ENCODE measurements at regions not wholly inside any gene's neighbourhood (a gene's known extent, or its start where the extent isn't known, plus 50 kb on each side); places are given as distances from the start of the nearest gene placed in this dataset.

DNA sequence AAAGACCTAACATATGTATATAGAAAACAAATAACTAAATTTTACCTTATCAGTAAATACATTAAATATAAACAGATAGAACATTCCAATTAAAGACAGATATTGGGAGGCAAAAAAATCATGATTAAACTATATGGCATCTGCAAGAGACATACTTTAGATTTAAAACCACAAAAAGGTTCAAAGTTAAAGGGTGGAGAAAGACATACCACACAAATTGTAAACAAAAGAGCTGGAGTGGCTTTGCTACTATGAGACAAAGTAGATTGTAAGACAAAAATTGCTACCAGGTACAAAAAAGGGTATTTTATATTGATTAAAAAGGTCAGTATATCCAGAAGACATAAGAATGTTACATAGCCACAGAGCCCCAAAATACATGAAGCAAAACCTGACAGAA lies 200.2 kb downstream of the KCNRG start:
- intact Hi-C loops (cut with micrococcal nuclease): no loop called here
- Histone ChIP-seq H3K36me3 (ENCODE audit: control insufficient read depth in 2 of 3, insufficient read depth in 3 of 3, low read length in 3 of 3) (no peaks in the 10 kb centered on the region), H3K4me3 (ENCODE audit: low read length) (no peak overlapping the region), H3K9me3 (ENCODE audit: control insufficient read depth in 2 of 3, low read length in 3 of 3) (peaks cover 0 to 11% (median 3%) of the 10 kb centered on the region in 3 experiments), H3K27me3 (ENCODE audit: control insufficient read depth in 2 of 2, insufficient read depth in 2 of 2, low read length in 2 of 2) (no peaks in the 10 kb centered on the region), H3K4me1 (ENCODE audit: control insufficient read depth in 2 of 2, insufficient read depth in 2 of 2, low read length in 2 of 2) (no peaks in the 10 kb centered on the region), H3K27ac (ENCODE audit: low read depth, low read length) (no peak overlapping the region)
- H3K4me3 Mint-ChIP-seq: peak overlapping the region in 1 of 10 donors; percentile 23
- no peak for ATAC-seq
- H3K36me3 Mint-ChIP-seq: peaks cover 0 to 12% (median 6%) of the 10 kb centered on the region in 5 donors
- peaks cover 0 to 18% (median 16%) of the 10 kb centered on the region in 7 donors for H3K4me1 Mint-ChIP-seq
- CTCF ChIA-PET: no interaction called here
- DNase-seq: no peak
- peaks cover 3 to 38% (median 19%) of the 10 kb centered on the region in 11 donors for H3K9me3 Mint-ChIP-seq
- peaks cover 0 to 39% (median 0%) of the 10 kb centered on the region in 5 donors for H3K27me3 Mint-ChIP-seq
- POLR2A ChIA-PET: no interaction called here
- no peak overlapping the region for H3K27ac Mint-ChIP-seq

DNA sequence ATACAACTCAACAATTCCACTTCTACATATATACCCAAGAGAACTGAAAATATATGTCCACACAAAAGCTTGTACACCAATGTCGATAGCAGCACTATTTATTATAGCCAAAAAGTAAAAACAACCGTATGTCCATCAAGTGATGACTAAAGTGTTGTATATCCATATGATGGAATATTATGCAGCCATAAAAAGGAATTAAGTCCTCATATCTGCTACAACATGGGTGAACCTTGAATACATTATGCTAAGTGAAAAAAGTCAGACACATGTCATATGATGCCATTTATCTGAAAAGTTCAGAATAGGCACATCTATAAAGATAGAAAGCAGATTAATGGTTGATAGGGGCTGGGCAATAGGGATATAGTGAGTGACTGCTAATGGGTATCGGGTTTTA lies 204.5 kb downstream of the KCNRG start:
- H3K4me3 Mint-ChIP-seq: no peak overlapping the region
- peaks cover 0 to 11% (median 9%) of the 10 kb centered on the region in 7 donors for H3K4me1 Mint-ChIP-seq
- H3K4me1 ChIP-seq (ENCODE audit: control insufficient read depth in 2 of 2, insufficient read depth in 2 of 2, low read length in 2 of 2): no peaks in the 10 kb centered on the region
- H3K9me3 Mint-ChIP-seq: peaks cover 0 to 21% (median 7%) of the 10 kb centered on the region in 11 donors
- peaks cover 0 to 5% (median 0%) of the 10 kb centered on the region in 5 donors for H3K36me3 Mint-ChIP-seq
- no peaks in the 10 kb centered on the region for H3K36me3 ChIP-seq (ENCODE audit: control insufficient read depth in 2 of 3, insufficient read depth in 3 of 3, low read length in 3 of 3)
- DNase-seq: no peak
- CTCF ChIA-PET: no interaction called here
- H3K27ac ChIP-seq (ENCODE audit: low read depth, low read length): no peak overlapping the region
- peaks cover 0 to 57% (median 0%) of the 10 kb centered on the region in 5 donors for H3K27me3 Mint-ChIP-seq
- no peak overlapping the region for H3K27ac Mint-ChIP-seq
- H3K4me3 ChIP-seq (ENCODE audit: low read length): no peak overlapping the region
- no peaks in the 10 kb centered on the region for H3K27me3 ChIP-seq (ENCODE audit: control insufficient read depth in 2 of 2, insufficient read depth in 2 of 2, low read length in 2 of 2)
- intact Hi-C loops (cut with micrococcal nuclease): no loop called here
- POLR2A ChIA-PET: no interaction called here
- no peaks in the 10 kb centered on the region for H3K9me3 ChIP-seq (ENCODE audit: control insufficient read depth in 2 of 3, low read length in 3 of 3)
- no peak for ATAC-seq

DNA sequence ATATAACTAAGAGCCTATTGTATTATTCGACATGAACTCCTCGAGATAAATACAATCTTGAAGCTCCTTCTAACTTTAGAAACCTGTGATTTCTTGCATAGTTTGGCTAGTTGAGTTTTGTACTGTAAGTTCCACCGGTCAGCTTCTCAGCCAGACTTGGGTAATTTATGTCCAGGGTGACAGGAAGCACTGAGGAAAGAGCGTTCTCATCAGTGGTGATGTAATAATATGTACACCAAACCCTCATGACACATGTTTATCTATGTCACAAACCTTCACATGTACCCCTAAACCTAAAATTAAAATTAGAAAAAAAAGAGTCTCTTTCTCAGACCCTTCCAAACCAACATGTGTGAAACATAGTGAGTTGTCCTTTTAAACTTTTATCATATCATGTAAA lies 205.7 kb downstream of the KCNRG start:
- DNase-seq: no peak
- peaks cover 0 to 13% (median 0%) of the 10 kb centered on the region in 7 donors for H3K4me1 Mint-ChIP-seq
- peak; percentile 57 for ATAC-seq
- intact Hi-C loops (cut with micrococcal nuclease): no loop called here
- no peak overlapping the region for H3K4me3 Mint-ChIP-seq
- ChIA-PET POLR2A (interaction anchor here (0.7 kb wide), 1 partner anchor 191 kb away, joined by 3 read pairs; no protein-coding TSS in a partner anchor), CTCF (no interaction called here)
- Histone ChIP-seq H3K4me3 (ENCODE audit: low read length) (no peak overlapping the region), H3K9me3 (ENCODE audit: control insufficient read depth in 2 of 3, low read length in 3 of 3) (no peaks in the 10 kb centered on the region), H3K4me1 (ENCODE audit: control insufficient read depth in 2 of 2, insufficient read depth in 2 of 2, low read length in 2 of 2) (no peaks in the 10 kb centered on the region), H3K36me3 (ENCODE audit: control insufficient read depth in 2 of 3, insufficient read depth in 3 of 3, low read length in 3 of 3) (no peaks in the 10 kb centered on the region), H3K27me3 (ENCODE audit: control insufficient read depth in 2 of 2, insufficient read depth in 2 of 2, low read length in 2 of 2) (no peaks in the 10 kb centered on the region), H3K27ac (ENCODE audit: low read depth, low read length) (no peak overlapping the region)
- H3K36me3 Mint-ChIP-seq: peaks cover 0 to 5% (median 0%) of the 10 kb centered on the region in 5 donors
- peaks cover 0 to 14% (median 7%) of the 10 kb centered on the region in 11 donors for H3K9me3 Mint-ChIP-seq
- H3K27ac Mint-ChIP-seq: no peak overlapping the region
- peaks cover 0 to 60% (median 0%) of the 10 kb centered on the region in 5 donors for H3K27me3 Mint-ChIP-seq

DNA sequence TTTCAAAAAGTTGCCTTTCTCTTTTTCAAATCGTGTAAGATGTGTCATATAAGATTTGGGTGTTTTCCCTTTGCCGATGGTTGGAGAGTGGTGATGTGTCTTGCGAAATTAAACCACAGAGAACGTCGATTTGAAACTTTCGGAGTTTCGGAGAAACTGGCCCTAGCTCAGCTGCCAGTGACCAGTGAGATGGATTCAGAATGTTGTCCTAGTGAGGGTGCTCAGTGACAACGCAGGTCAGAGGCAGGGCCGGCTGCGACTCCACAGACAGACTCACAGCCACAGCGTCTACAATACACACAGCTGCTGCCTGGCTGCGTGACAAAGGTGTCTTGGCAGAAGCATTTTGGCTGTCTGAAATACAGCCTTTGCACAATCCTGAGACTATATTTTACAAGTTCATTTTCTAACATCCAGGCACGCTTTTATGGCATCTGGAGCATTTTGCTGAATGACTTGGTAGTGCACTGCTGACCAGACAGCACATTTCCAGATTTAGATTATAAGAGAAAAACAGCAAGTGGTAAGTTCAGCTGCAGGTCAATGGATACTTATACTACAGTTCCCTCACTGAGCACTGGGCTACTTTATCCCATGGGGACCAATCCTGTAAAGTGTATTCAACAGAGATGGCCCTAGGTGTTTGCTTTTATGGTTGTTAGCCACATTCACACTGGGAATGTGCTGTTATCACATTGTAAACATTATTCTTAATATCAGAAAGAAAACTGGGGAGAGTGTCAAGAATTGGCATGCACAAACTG lies 207.5 kb downstream of the KCNRG start:
- POLR2A ChIA-PET: no interaction called here

DNA sequence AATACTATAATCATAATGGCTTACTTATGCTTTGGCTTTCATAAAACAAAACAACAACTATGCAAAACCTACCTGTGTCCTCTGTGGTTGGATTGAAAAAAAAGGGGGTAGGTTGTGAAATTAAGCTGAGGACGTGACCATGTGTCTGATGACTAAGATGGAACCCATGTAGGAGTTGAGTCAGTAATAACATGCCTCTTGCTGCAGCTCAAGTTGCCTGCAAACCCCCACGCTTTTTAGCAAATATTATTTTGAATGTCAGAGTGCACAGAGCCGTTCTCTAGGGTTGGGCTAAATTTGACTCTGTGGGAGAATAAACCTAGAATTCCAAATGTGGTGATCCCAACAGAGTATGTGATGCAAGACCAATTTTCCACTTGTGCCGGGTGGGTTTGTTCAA lies 209.3 kb downstream of the KCNRG start:
- H3K9me3 ChIP-seq (ENCODE audit: control insufficient read depth in 2 of 3, low read length in 3 of 3): no peaks in the 10 kb centered on the region
- H3K36me3 ChIP-seq (ENCODE audit: control insufficient read depth in 2 of 3, insufficient read depth in 3 of 3, low read length in 3 of 3): no peaks in the 10 kb centered on the region
- peaks cover 0 to 61% (median 0%) of the 10 kb centered on the region in 5 donors for H3K27me3 Mint-ChIP-seq
- H3K4me3 Mint-ChIP-seq: no peak overlapping the region
- no peak overlapping the region for H3K4me3 ChIP-seq (ENCODE audit: low read length)
- ChIA-PET CTCF (interaction anchor here (1.3 to 1.8 kb wide), 2 partner anchors 11 to 35 kb away, joined by 3 to 4 read pairs; no protein-coding TSS in a partner anchor), POLR2A (no interaction called here)
- peaks cover 0 to 23% (median 0%) of the 10 kb centered on the region in 7 donors for H3K4me1 Mint-ChIP-seq
- H3K27ac Mint-ChIP-seq: no peak overlapping the region
- no peak overlapping the region for H3K27ac ChIP-seq (ENCODE audit: low read depth, low read length)
- no peaks in the 10 kb centered on the region for H3K4me1 ChIP-seq (ENCODE audit: control insufficient read depth in 2 of 2, insufficient read depth in 2 of 2, low read length in 2 of 2)
- H3K36me3 Mint-ChIP-seq: no peaks in the 10 kb centered on the region
- ATAC-seq (no peak), DNase-seq (no peak)
- H3K9me3 Mint-ChIP-seq: peaks cover 0 to 7% (median 0%) of the 10 kb centered on the region in 11 donors
- intact Hi-C loops (cut with micrococcal nuclease): no loop called here
- H3K27me3 ChIP-seq (ENCODE audit: control insufficient read depth in 2 of 2, insufficient read depth in 2 of 2, low read length in 2 of 2): no peaks in the 10 kb centered on the region

More for the DNA sequence above, 207.5 kb downstream of the KCNRG start:
- no peak for DNase-seq
- intact Hi-C loops (cut with micrococcal nuclease): no loop called here
- CTCF ChIA-PET: no interaction called here
- ATAC-seq: peak; percentile 82
- H3K27ac Mint-ChIP-seq: no peak overlapping the region
- no peaks in the 10 kb centered on the region for H3K9me3 ChIP-seq (ENCODE audit: control insufficient read depth in 2 of 3, low read length in 3 of 3)
- H3K27me3 Mint-ChIP-seq: peaks cover 0 to 56% (median 0%) of the 10 kb centered on the region in 5 donors
- no peak overlapping the region for H3K4me3 Mint-ChIP-seq
- peaks cover 0 to 22% (median 0%) of the 10 kb centered on the region in 7 donors for H3K4me1 Mint-ChIP-seq
- H3K36me3 ChIP-seq (ENCODE audit: control insufficient read depth in 2 of 3, insufficient read depth in 3 of 3, low read length in 3 of 3): no peaks in the 10 kb centered on the region
- H3K27me3 ChIP-seq (ENCODE audit: control insufficient read depth in 2 of 2, insufficient read depth in 2 of 2, low read length in 2 of 2): no peaks in the 10 kb centered on the region
- H3K27ac ChIP-seq (ENCODE audit: low read depth, low read length): no peak overlapping the region
- H3K4me3 ChIP-seq (ENCODE audit: low read length): no peak overlapping the region
- H3K36me3 Mint-ChIP-seq: no peaks in the 10 kb centered on the region
- H3K4me1 ChIP-seq (ENCODE audit: control insufficient read depth in 2 of 2, insufficient read depth in 2 of 2, low read length in 2 of 2): no peaks in the 10 kb centered on the region
- peaks cover 0 to 9% (median 0%) of the 10 kb centered on the region in 11 donors for H3K9me3 Mint-ChIP-seq

DNA sequence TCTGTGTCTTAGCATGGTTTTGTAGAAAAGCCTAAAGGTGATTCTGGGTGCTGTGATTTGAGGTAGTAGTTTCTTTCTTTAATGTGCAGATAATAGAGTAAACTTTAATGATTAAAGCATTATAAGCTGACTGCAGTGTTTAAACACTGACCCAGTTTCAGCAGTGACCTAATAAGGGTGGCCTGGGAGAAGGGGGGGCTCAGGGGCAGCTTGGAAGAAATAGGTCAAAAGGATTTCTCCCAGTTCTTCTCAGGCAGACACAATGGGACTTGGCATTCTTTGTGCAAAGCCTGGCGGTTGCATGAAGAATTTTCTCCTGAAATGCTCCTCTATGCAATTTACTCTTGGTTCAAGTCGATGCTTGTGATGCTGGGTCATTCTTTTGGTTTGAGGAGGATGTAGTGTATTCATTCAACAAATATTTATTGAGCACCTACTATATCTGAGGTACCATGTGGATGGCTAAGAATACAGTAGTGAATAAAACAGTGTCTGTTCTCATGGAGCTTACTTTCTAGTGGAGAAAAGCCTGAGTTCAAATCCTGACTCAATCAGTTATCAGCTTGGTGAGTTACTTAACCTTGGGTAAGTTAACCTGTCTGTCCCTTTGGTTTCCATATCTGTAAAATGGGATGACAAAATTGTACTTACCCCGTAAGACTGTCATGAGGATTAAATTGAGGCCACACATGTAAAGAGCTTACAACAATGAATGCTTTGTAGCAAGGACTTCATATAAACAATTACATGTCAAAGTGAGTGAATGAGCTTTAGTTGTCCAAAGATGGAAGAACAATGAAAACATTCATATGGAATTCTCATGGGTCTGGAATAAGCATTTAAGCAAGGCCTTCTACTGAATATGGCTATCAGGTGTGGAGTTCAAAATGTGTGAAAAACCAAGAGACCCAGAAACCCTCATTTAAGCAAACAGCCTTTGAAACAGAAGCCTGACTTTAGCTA lies 210.2 kb downstream of the KCNRG start:
- H3K9me3 ChIP-seq (ENCODE audit: control insufficient read depth in 2 of 3, low read length in 3 of 3): no peaks in the 10 kb centered on the region
- Mint-ChIP-seq H3K4me3 (no peak overlapping the region), H3K36me3 (no peaks in the 10 kb centered on the region), H3K4me1 (peaks cover 0 to 32% (median 4%) of the 10 kb centered on the region in 7 donors), H3K27ac (no peak overlapping the region), H3K27me3 (peaks cover 0 to 63% (median 0%) of the 10 kb centered on the region in 5 donors), H3K9me3 (no peaks in the 10 kb centered on the region)
- POLR2A ChIA-PET: interaction anchor here (0.5 to 0.7 kb wide), 2 partner anchors 9 to 205 kb away, joined by 3 to 4 read pairs; no protein-coding TSS in a partner anchor
- ATAC-seq (no peak), DNase-seq (no peak)
- no peak overlapping the region for H3K4me3 ChIP-seq (ENCODE audit: low read length)
- H3K36me3 ChIP-seq (ENCODE audit: control insufficient read depth in 2 of 3, insufficient read depth in 3 of 3, low read length in 3 of 3): no peaks in the 10 kb centered on the region
- intact Hi-C loops (cut with micrococcal nuclease): no loop called here
- CTCF ChIA-PET: interaction anchor here (1.8 kb wide), 1 partner anchor 10 kb away, joined by 4 read pairs; no protein-coding TSS in a partner anchor
- no peak overlapping the region for H3K27ac ChIP-seq (ENCODE audit: low read depth, low read length)
- H3K4me1 ChIP-seq (ENCODE audit: control insufficient read depth in 2 of 2, insufficient read depth in 2 of 2, low read length in 2 of 2): no peaks in the 10 kb centered on the region
- H3K27me3 ChIP-seq (ENCODE audit: control insufficient read depth in 2 of 2, insufficient read depth in 2 of 2, low read length in 2 of 2): no peaks in the 10 kb centered on the region

Measured in naive thymus-derived CD4-positive, alpha-beta T cell (primary cell).